Neural crest cell (in vitro differentiated cells): ENCODE measurements at regions not wholly inside any gene's neighbourhood (a gene's known extent, or its start where the extent isn't known, plus 50 kb on each side); places are given as distances from the start of the nearest gene placed in this dataset.
A peak's percentile ranks its signal among the peaks of the same experiment; 100 is the strongest.

Source experiments
- DNase-seq: peaks from one replicate; pipeline ENCODE4 v3.0.0; 2021; ENCODE audit warnings: low read depth, mixed read lengths, low spot score
- H3K27ac Mint-ChIP-seq: one replicate; pipeline ENCODE4 v1.8.0; 2021; ENCODE audit warnings: mild to moderate bottlenecking, mixed read lengths; ENCODE audit not compliant: unreplicated experiment
- H3K27me3 Mint-ChIP-seq: 2 replicates; pipeline ENCODE4 v1.8.0; 2021; ENCODE audit warnings: low read depth, mild to moderate bottlenecking, mixed read lengths
- H3K36me3 Mint-ChIP-seq: 2 replicates; pipeline ENCODE4 v1.8.0; 2021; ENCODE audit warnings: low read depth, mild to moderate bottlenecking, mixed read lengths
- H3K4me1 Mint-ChIP-seq: 2 replicates; pipeline ENCODE4 v1.8.0; 2021; ENCODE audit warnings: mixed read lengths
- H3K4me3 Mint-ChIP-seq: one replicate; pipeline ENCODE4 v1.8.0; 2021; ENCODE audit warnings: mild to moderate bottlenecking, mixed read lengths
- H3K9me3 Mint-ChIP-seq: 2 replicates; pipeline ENCODE4 v1.8.0; 2021; ENCODE audit warnings: mixed read lengths
- TF ChIP-seq, protein P1 (sequence below): fragments of 200-600 bp; sonication (generic); conservative IDR thresholded peaks from 2 replicates; pipeline ENCODE4 v1.5.0; 2021; ENCODE audit warnings: antibody characterized with exemption, mild to moderate bottlenecking

- TF ChIP-seq, protein P1, sequence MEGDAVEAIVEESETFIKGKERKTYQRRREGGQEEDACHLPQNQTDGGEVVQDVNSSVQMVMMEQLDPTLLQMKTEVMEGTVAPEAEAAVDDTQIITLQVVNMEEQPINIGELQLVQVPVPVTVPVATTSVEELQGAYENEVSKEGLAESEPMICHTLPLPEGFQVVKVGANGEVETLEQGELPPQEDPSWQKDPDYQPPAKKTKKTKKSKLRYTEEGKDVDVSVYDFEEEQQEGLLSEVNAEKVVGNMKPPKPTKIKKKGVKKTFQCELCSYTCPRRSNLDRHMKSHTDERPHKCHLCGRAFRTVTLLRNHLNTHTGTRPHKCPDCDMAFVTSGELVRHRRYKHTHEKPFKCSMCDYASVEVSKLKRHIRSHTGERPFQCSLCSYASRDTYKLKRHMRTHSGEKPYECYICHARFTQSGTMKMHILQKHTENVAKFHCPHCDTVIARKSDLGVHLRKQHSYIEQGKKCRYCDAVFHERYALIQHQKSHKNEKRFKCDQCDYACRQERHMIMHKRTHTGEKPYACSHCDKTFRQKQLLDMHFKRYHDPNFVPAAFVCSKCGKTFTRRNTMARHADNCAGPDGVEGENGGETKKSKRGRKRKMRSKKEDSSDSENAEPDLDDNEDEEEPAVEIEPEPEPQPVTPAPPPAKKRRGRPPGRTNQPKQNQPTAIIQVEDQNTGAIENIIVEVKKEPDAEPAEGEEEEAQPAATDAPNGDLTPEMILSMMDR = peak; percentile 83
- no peak overlapping the region for H3K27ac Mint-ChIP-seq
- no peak overlapping the region for H3K4me3 Mint-ChIP-seq
- no peaks in the 10 kb centered on the region for H3K9me3 Mint-ChIP-seq
- no peaks in the 10 kb centered on the region for H3K36me3 Mint-ChIP-seq
- DNase-seq = peak; percentile 20
- peaks cover 5% of the 10 kb centered on the region for H3K4me1 Mint-ChIP-seq
- H3K27me3 Mint-ChIP-seq = no peaks in the 10 kb centered on the region
These were observed 51.9 kb upstream of the USP47 start for GRCh38 chr11:11789735-11790369.

- no peak overlapping the region for H3K27ac Mint-ChIP-seq
- TF ChIP-seq, protein P1 = peak; percentile 7
- no peak for DNase-seq
- no peaks in the 10 kb centered on the region for H3K27me3 Mint-ChIP-seq
- no peak overlapping the region for H3K4me3 Mint-ChIP-seq
- peaks cover 5% of the 10 kb centered on the region for H3K4me1 Mint-ChIP-seq
- H3K36me3 Mint-ChIP-seq = no peaks in the 10 kb centered on the region
- H3K9me3 Mint-ChIP-seq = no peaks in the 10 kb centered on the region
These were observed 53.6 kb upstream of the USP47 start for GRCh38 chr11:11788063-11788710.

GRCh38 chr11:11787305-11788062 lies 54.3 kb upstream of the USP47 start:
- Mint-ChIP-seq H3K4me3 (no peak overlapping the region), H3K36me3 (no peaks in the 10 kb centered on the region), H3K4me1 (peaks cover 5% of the 10 kb centered on the region), H3K9me3 (no peaks in the 10 kb centered on the region), H3K27me3 (no peaks in the 10 kb centered on the region), H3K27ac (no peak overlapping the region)
- TF ChIP-seq, protein P1 = peak; percentile 97
- peak; percentile 86 for DNase-seq

DNA sequence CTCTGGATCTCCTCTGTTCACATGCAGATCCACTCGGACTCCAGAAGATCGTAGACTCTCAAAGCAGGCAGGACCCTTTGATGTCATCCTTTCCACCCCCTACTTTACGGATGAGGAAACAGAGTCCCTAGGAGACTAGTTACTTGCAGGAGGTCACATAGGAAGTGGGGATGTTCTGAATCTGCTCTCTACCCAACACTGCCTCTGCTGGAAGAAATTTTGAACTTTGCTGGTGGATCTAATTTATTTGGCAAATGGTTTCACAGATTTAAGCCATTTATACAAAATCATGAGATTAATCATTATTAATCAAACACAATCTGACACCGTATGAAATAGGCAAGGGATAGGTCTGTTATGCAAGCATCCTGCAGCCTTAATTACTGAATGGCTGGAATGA lies 55.0 kb upstream of the USP47 start:
- Mint-ChIP-seq H3K27me3 (no peaks in the 10 kb centered on the region), H3K4me1 (peaks cover 5% of the 10 kb centered on the region), H3K9me3 (no peaks in the 10 kb centered on the region), H3K36me3 (no peaks in the 10 kb centered on the region), H3K4me3 (no peak overlapping the region), H3K27ac (no peak overlapping the region)
- TF ChIP-seq, protein P1 = peak; percentile 68
- DNase-seq = no peak

- peaks cover 5% of the 10 kb centered on the region for H3K4me1 Mint-ChIP-seq
- H3K4me3 Mint-ChIP-seq = no peak overlapping the region
- TF ChIP-seq, protein P1 = no peak
- no peaks in the 10 kb centered on the region for H3K27me3 Mint-ChIP-seq
- H3K27ac Mint-ChIP-seq = no peak overlapping the region
- DNase-seq = no peak
- no peaks in the 10 kb centered on the region for H3K36me3 Mint-ChIP-seq
- no peaks in the 10 kb centered on the region for H3K9me3 Mint-ChIP-seq
These were observed 55.5 kb upstream of the USP47 start for GRCh38 chr11:11786234-11786633.
